Activated B cell treated with CpG ODN at 0.5 μM for 24 hours (primary cell): ENCODE measurements at regions not wholly inside any gene's neighbourhood (a gene's known extent, or its start where the extent isn't known, plus 50 kb on each side); places are given as distances from the start of the nearest gene placed in this dataset.

ENCODE experiments used
- ATAC-seq: fragments of 200-7000 bp; cut with Tn5 transposase; one replicate; pipeline ENCODE4 v1.10.0; 2021; ENCODE audit warnings: low read depth, mild to moderate bottlenecking, moderate library complexity
- CTCF ChIA-PET: fragments of 350-600 bp; sonication (Branson Sonifier 250); formaldehyde crosslinking; loops from one replicate; lab custom pipeline; 2021; ENCODE audit warnings: antibody characterized with exemption; lab: Charles Lee
- POLR2A ChIA-PET: fragments of 350-600 bp; sonication (Branson Sonifier 250); formaldehyde crosslinking; loops from one replicate; lab custom pipeline; 2021; ENCODE audit warnings: antibody characterized with exemption; lab: Charles Lee
- DNase-seq: peaks from one replicate; pipeline ENCODE4 v3.0.0; 2022
- H3K27ac Mint-ChIP-seq: one replicate; pipeline ENCODE4 v1.8.0; 2020; ENCODE audit warnings: mixed read lengths
- H3K27me3 Mint-ChIP-seq: one replicate; pipeline ENCODE4 v1.8.0; 2021; ENCODE audit warnings: mixed read lengths
- H3K36me3 Mint-ChIP-seq: one replicate; pipeline ENCODE4 v1.8.0; 2021; ENCODE audit warnings: low read depth, mixed read lengths
- H3K4me1 Mint-ChIP-seq: one replicate; pipeline ENCODE4 v1.8.0; 2021; ENCODE audit warnings: mixed read lengths
- H3K4me3 Mint-ChIP-seq: one replicate; pipeline ENCODE4 v1.8.0; 2020; ENCODE audit warnings: mild to moderate bottlenecking, mixed read lengths
- H3K9me3 Mint-ChIP-seq: one replicate; pipeline ENCODE4 v1.8.0; 2020; ENCODE audit warnings: mixed read lengths
- intact Hi-C: fragments of 100-400 bp; cut with micrococcal nuclease; formaldehyde crosslinking; loops from one replicate; pipeline ENCODE4 v1.15.1; 2024
- TF ChIP-seq, protein P1 (sequence below): fragments of 200-600 bp; IDR thresholded peaks from one replicate; pipeline ENCODE4 v1.8.0; 2022; ENCODE audit warnings: antibody characterized with exemption, mild to moderate bottlenecking

DNA sequence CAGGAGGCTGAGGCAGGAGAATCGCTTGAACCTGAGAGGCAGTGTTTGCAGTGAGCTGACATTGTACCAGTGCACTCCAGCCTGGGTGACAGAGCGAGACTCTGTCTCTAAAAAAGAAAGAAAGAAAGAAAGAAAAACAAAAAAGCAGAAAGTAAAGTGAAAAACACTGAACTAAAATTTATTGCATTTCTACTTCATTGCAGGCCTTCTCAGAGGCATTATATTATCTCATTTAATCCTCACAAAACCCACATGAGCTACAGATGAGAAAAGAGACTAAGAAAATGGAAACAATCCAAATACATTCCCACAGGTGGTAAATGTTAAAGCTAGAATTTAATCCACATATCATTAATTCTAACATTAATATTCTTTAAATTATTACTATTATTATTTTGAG lies 147.2 kb upstream of the FREM2 start:
- intact Hi-C loops: no loop called here
- CTCF ChIA-PET: no interaction called here
- no peak for ATAC-seq
- POLR2A ChIA-PET: no interaction called here
- Mint-ChIP-seq H3K27ac (no peak overlapping the region), H3K36me3 (no peaks in the 10 kb centered on the region), H3K4me1 (no peaks in the 10 kb centered on the region), H3K4me3 (no peak overlapping the region), H3K27me3 (no peaks in the 10 kb centered on the region), H3K9me3 (no peaks in the 10 kb centered on the region)
- TF ChIP-seq, protein P1, sequence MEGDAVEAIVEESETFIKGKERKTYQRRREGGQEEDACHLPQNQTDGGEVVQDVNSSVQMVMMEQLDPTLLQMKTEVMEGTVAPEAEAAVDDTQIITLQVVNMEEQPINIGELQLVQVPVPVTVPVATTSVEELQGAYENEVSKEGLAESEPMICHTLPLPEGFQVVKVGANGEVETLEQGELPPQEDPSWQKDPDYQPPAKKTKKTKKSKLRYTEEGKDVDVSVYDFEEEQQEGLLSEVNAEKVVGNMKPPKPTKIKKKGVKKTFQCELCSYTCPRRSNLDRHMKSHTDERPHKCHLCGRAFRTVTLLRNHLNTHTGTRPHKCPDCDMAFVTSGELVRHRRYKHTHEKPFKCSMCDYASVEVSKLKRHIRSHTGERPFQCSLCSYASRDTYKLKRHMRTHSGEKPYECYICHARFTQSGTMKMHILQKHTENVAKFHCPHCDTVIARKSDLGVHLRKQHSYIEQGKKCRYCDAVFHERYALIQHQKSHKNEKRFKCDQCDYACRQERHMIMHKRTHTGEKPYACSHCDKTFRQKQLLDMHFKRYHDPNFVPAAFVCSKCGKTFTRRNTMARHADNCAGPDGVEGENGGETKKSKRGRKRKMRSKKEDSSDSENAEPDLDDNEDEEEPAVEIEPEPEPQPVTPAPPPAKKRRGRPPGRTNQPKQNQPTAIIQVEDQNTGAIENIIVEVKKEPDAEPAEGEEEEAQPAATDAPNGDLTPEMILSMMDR: no peak
- DNase-seq: no peak

DNA sequence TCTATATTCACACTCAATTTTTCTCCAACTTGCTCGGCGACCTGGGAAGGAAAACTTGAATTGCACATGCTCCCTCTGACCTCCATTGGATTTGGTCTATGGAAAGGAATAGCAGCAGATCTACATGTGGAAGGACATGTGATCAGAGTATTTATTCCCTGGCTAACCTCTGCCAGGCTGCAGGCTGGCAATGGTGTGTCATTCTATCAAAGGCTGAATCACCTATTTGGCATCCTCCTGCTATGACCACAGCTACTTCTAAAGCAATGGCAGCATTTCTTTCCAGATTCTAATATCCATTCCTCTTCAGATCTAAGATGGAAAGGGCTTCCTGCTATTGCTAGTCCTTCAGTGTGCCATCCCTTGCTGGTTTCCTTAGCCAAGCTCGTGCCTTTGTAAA lies 144.3 kb upstream of the FREM2 start:
- CTCF ChIA-PET: no interaction called here
- TF ChIP-seq, protein P1: no peak
- Mint-ChIP-seq H3K27ac (no peak overlapping the region), H3K9me3 (no peaks in the 10 kb centered on the region), H3K4me1 (no peaks in the 10 kb centered on the region), H3K36me3 (no peaks in the 10 kb centered on the region), H3K4me3 (no peak overlapping the region), H3K27me3 (no peaks in the 10 kb centered on the region)
- intact Hi-C loops: no loop called here
- DNase-seq: no peak
- no peak for ATAC-seq
- POLR2A ChIA-PET: no interaction called here

DNA sequence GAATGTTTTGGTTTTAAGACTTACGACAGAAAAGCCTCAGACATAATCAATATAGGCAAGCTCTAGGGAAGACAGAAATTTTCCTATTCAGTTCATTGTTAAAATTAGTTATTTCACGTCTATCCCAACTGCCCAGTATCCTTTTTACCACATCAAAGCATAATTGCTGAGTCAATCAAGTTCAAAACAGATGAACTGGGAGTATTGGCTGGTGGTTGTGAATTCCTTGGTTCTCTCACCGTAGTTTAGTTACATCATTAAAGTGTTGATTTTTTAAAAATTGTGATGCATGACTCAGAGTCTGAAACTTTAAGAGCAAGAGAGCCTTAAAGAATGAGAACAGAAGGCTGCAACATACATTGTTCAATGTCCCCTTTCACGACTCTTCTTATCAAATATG lies 143.3 kb upstream of the FREM2 start:
- H3K36me3 Mint-ChIP-seq: no peaks in the 10 kb centered on the region
- POLR2A ChIA-PET: no interaction called here
- no peak overlapping the region for H3K4me3 Mint-ChIP-seq
- no peaks in the 10 kb centered on the region for H3K27me3 Mint-ChIP-seq
- H3K4me1 Mint-ChIP-seq: no peaks in the 10 kb centered on the region
- no peak for DNase-seq
- intact Hi-C loops: loop anchor here (1.0 kb wide), 1 partner anchor 8 kb away; no protein-coding TSS in a partner anchor
- CTCF ChIA-PET: no interaction called here
- H3K9me3 Mint-ChIP-seq: peaks cover 3% of the 10 kb centered on the region
- ATAC-seq: no peak
- H3K27ac Mint-ChIP-seq: no peak overlapping the region
- TF ChIP-seq, protein P1: no peak

DNA sequence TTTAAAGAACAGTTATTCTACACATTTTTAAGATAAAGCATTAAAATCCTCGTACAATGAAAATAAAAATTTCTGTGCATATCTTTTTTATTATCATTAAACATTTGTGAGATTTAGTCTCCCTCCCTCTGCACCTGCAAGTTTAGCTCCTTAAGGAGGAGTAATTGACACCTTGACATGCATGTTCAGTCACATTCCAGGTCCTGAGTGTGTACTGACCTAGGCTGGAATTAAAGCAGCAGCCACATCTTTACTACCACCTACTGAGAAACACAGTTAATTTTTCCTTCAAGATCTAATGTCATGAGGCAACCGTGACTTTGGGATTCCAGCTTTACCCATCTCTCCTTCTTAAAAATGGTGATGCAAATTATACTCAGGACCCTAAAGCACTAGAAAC lies 123.1 kb upstream of the FREM2 start:
- CTCF ChIA-PET: no interaction called here
- no peak overlapping the region for H3K27ac Mint-ChIP-seq
- ATAC-seq (no peak), DNase-seq (no peak)
- no peaks in the 10 kb centered on the region for H3K36me3 Mint-ChIP-seq
- intact Hi-C loops: no loop called here
- no peaks in the 10 kb centered on the region for H3K27me3 Mint-ChIP-seq
- POLR2A ChIA-PET: no interaction called here
- H3K9me3 Mint-ChIP-seq: no peaks in the 10 kb centered on the region
- TF ChIP-seq, protein P1: no peak
- H3K4me3 Mint-ChIP-seq: no peak overlapping the region
- H3K4me1 Mint-ChIP-seq: no peaks in the 10 kb centered on the region

DNA sequence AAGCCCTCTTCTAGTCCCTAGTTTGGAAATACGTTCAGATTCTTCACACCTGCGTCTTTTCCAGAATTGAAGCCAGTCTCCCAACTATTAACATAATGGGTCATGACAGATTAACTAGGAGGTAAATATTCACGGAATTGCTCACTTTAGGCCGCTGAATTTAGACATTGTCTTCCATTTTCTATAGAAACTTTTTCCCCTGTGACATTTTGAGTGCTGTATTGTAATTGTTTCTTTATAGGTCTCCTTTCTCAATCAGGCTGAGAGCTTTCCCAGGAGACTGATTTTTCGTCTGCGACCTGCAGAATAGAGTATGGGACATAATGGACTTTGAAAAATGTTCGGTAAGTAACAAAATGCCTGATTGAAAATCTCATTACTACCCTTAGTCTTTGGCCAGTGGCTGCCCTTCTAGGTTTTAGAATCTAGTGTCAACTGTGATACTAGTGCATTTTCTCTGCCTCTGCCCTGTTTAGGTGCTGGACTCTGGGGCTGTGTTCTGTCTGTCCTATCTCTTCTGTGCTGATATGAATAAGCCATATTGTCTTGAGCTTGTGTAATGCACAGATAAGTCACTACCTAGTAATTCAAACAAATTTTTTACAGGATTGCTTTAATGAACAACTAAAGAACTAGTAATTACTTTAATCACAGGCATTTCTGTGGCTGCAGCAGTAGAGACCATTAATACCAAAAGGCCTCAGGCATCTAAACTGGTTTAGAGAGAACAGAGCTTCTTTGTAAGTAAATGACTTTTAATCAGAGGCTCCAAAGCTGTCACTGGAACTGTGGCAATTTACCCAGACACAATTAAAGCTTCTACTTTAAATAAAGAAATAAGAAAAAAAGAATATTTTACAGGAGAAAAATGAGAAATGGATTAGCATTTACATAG lies 122.4 kb upstream of the FREM2 start:
- Mint-ChIP-seq H3K27me3 (no peaks in the 10 kb centered on the region), H3K4me3 (no peak overlapping the region), H3K36me3 (no peaks in the 10 kb centered on the region), H3K27ac (no peak overlapping the region), H3K4me1 (no peaks in the 10 kb centered on the region), H3K9me3 (no peaks in the 10 kb centered on the region)
- ChIA-PET POLR2A (no interaction called here), CTCF (no interaction called here)
- intact Hi-C loops: no loop called here
- DNase-seq: no peak
- TF ChIP-seq, protein P1: no peak
- no peak for ATAC-seq
